Esophagus muscularis mucosa (tissue), 4 donors: ENCODE measurements at regions not wholly inside any gene's neighbourhood (a gene's known extent, or its start where the extent isn't known, plus 50 kb on each side); places are given as distances from the start of the nearest gene placed in this dataset.

ENCODE experiments used
- DNase-seq: peaks from one replicate; pipeline ENCODE4 v3.0.0-alpha.2; 2017; ENCODE audit errors: extremely low spot score
- H3K27ac ChIP-seq, 4 donors: fragments of 200-600 bp; sonication (generic); replicated peaks in 1 of 4; 1 replicate in 3 of 4; 2 replicates in 1 of 4; pipeline ENCODE4 v1.5.1; 2016 to 2019; ENCODE audit warnings: mild to moderate bottlenecking in 1 of 4
- H3K27me3 ChIP-seq, 4 donors: fragments of 200-600 bp; sonication (generic); one replicate each; pipeline versions ENCODE4 v1.5.1 to v1.6.0; 2016 to 2019
- H3K36me3 ChIP-seq, 4 donors: fragments of 200-600 bp; sonication (generic); one replicate each; pipeline ENCODE4 v1.5.1; 2016 to 2019
- H3K4me1 ChIP-seq, 4 donors: fragments of 200-600 bp; sonication (generic); one replicate each; pipeline ENCODE4 v1.5.1; 2016 to 2019
- H3K4me3 ChIP-seq, 4 donors: fragments of 200-600 bp; sonication (generic); 1 replicate in 2 of 4; 2 replicates in 2 of 4; pipeline ENCODE4 v1.5.1; 2016 to 2019; ENCODE audit warnings: mild to moderate bottlenecking in 4 of 4, moderate library complexity in 1 of 4
- H3K9me3 ChIP-seq, 4 donors: fragments of 200-600 bp; sonication (generic); 1 replicate in 3 of 4; 2 replicates in 1 of 4; pipeline ENCODE4 v1.5.1; 2016 to 2019
- CTCF ChIP-seq, 3 experiments: fragments of 200-600 bp in 2 of 3; fragments of 450-650 bp in 1 of 3; sonication (generic) in 2 of 3; IDR thresholded peaks; one replicate each; pipeline ENCODE4 v1.5.1; 2017 to 2019; ENCODE audit warnings: antibody characterized with exemption in 3 of 3, mild to moderate bottlenecking in 2 of 3, moderate library complexity in 1 of 3
- EP300 ChIP-seq: sonication (generic); formaldehyde crosslinking; IDR thresholded peaks from one replicate; pipeline ENCODE4 v1.6.1; 2017; ENCODE audit warnings: antibody characterized with exemption
- POLR2A ChIP-seq: fragments of 450-650 bp; IDR thresholded peaks from one replicate; pipeline ENCODE4 v1.6.1; 2017; ENCODE audit warnings: antibody characterized with exemption, moderate library complexity, mild to moderate bottlenecking, low read depth
- POLR2AphosphoS5 ChIP-seq, 2 donors: sonication (generic); formaldehyde crosslinking; IDR thresholded peaks; one replicate each; pipeline ENCODE4 v1.6.1; 2017; ENCODE audit warnings: antibody characterized with exemption in 2 of 2
- WGBS: methylation state at CpG from one replicate; pipeline ENCODE4 v1.1.5; 2018; 5-methylcytosine and 5-hydroxymethylcytosine counted together
- intact Hi-C: fragments of 100-400 bp; cut with DNase I; formaldehyde crosslinking; loops from one replicate; pipeline ENCODE4 v1.15.1; 2023

GRCh38 chr4:19844446-19844845 is 407.3 kb upstream of the SLIT2 start:
- WGBS, result 37% methylated on average over 2 of the region's 2 CpGs
- Histone ChIP-seq H3K4me1 (peaks cover 0 to 8% (median 5%) of the 10 kb centered on the region in 4 donors), H3K36me3 (no peaks in the 10 kb centered on the region), H3K4me3 (no peak overlapping the region), H3K27ac (no peak overlapping the region), H3K9me3 (no peaks in the 10 kb centered on the region), H3K27me3 (no peaks in the 10 kb centered on the region)
- intact Hi-C loops, result no loop called here
- no peak for TF ChIP-seq POLR2A
- TF ChIP-seq EP300, result no peak
- no peak for TF ChIP-seq CTCF (IDR thresholded peaks at IDR 0.05)
- no peak for TF ChIP-seq POLR2AphosphoS5 (IDR thresholded peaks at IDR 0.05)
- no peak for DNase-seq

DNA sequence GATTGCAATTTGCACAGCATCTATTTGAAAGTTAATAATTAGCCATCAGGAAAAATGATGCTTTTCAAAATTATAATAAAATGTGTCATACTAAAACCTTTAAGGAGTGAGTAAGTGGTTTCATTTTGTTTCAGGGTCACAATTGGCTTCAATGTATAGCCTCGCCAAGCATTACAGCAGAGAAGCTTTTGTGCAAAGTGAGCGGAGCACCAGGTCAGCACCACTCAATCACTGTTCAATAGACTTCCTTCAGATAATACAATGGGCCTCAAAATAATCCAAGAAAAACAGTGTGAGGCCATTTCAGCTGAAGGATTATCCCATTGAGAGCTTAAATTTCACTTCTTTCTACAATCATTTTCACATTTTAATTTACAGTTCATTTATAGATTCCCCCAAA is 409.2 kb upstream of the SLIT2 start:
- no peak for TF ChIP-seq CTCF (IDR thresholded peaks at IDR 0.05)
- TF ChIP-seq EP300, result no peak
- TF ChIP-seq POLR2AphosphoS5 (IDR thresholded peaks at IDR 0.05), result no peak
- TF ChIP-seq POLR2A, result no peak
- WGBS, result 94% methylated on average over 2 of the region's 2 CpGs

GRCh38 chr4:19838858-19839257 is 412.8 kb upstream of the SLIT2 start:
- no peak overlapping the region for H3K4me3 ChIP-seq
- WGBS, result 93% methylated on average over 1 of the region's 1 CpG
- TF ChIP-seq POLR2A (no peak), EP300 (no peak), POLR2AphosphoS5 (IDR thresholded peaks at IDR 0.05) (no peak), CTCF (IDR thresholded peaks at IDR 0.05) (no peak)
- H3K36me3 ChIP-seq, result no peaks in the 10 kb centered on the region
- no peaks in the 10 kb centered on the region for H3K4me1 ChIP-seq
- no peak overlapping the region for H3K27ac ChIP-seq
- H3K27me3 ChIP-seq, result no peaks in the 10 kb centered on the region
- H3K9me3 ChIP-seq, result no peaks in the 10 kb centered on the region
- DNase-seq, result no peak
- intact Hi-C loops, result no loop called here

More for the DNA sequence above, 409.2 kb upstream of the SLIT2 start:
- Histone ChIP-seq H3K4me3 (no peak overlapping the region), H3K27me3 (no peaks in the 10 kb centered on the region), H3K9me3 (no peaks in the 10 kb centered on the region), H3K4me1 (no peaks in the 10 kb centered on the region), H3K36me3 (no peaks in the 10 kb centered on the region), H3K27ac (no peak overlapping the region)
- DNase-seq, result no peak
- intact Hi-C loops, result no loop called here

DNA sequence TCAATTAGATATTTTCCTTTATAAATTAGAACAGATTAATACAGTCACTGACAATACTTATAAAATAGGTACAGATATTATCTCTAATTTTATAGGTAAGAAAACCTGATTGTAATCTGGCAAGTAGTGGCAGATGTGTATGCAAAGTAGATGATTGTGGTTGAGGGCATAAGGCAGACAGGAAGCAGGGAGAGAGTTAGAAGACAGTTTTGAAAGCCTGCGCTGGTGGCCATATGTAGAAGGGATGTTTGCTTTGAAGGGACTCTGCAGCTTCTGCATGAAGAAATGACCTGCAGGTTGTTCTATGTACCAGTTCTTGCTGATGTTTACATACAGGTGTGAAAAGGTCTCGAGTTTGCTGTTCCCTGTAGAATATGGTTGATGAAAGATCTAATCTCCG is 416.3 kb upstream of the SLIT2 start:
- peaks cover 0 to 12% (median 5%) of the 10 kb centered on the region in 4 donors for H3K4me1 ChIP-seq
- no peak for TF ChIP-seq CTCF (IDR thresholded peaks at IDR 0.05)
- no peak for TF ChIP-seq EP300
- no peak for TF ChIP-seq POLR2AphosphoS5 (IDR thresholded peaks at IDR 0.05)
- TF ChIP-seq POLR2A, result no peak
- no peaks in the 10 kb centered on the region for H3K27me3 ChIP-seq
- WGBS, result 83% methylated on average over 3 of the region's 3 CpGs
- intact Hi-C loops, result no loop called here
- DNase-seq, result no peak
- no peak overlapping the region for H3K27ac ChIP-seq
- no peaks in the 10 kb centered on the region for H3K9me3 ChIP-seq
- H3K4me3 ChIP-seq, result no peak overlapping the region
- no peaks in the 10 kb centered on the region for H3K36me3 ChIP-seq

DNA sequence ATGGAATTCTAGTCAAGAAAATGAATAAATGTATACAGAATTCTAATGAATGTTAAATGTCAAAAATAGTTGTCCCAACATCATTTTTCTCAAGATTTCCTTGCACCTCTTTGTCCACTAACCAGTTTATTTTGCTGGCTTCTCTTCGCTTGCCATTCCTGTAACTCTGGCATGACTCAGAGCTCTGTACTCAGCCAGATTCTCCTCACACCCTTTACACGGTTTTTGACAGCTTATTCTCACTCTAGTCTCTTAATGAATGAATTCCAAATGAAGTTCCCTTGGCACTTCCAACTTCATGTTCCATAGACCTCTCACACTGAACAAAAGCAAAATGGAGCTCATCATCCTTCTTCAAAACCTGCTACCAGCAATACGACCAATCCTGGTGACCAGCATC is 419.3 kb upstream of the SLIT2 start:
- H3K9me3 ChIP-seq, result no peaks in the 10 kb centered on the region
- no peak for DNase-seq
- TF ChIP-seq CTCF (IDR thresholded peaks at IDR 0.05) (no peak), POLR2AphosphoS5 (IDR thresholded peaks at IDR 0.05) (no peak), POLR2A (no peak), EP300 (no peak)
- no peak overlapping the region for H3K4me3 ChIP-seq
- H3K36me3 ChIP-seq, result no peaks in the 10 kb centered on the region
- no peaks in the 10 kb centered on the region for H3K27me3 ChIP-seq
- H3K4me1 ChIP-seq, result peaks cover 0 to 12% (median 5%) of the 10 kb centered on the region in 4 donors
- H3K27ac ChIP-seq, result no peak overlapping the region
- intact Hi-C loops, result no loop called here
- WGBS, result 51% methylated on average over 3 of the region's 3 CpGs
